Osteoblast (primary cell): ENCODE measurements at regions not wholly inside any gene's neighbourhood (a gene's known extent, or its start where the extent isn't known, plus 50 kb on each side); places are given as distances from the start of the nearest gene placed in this dataset.

Experiments used
- DNase-seq: peaks from one replicate; pipeline ENCODE4 v3.0.0; 2011; ENCODE audit warnings: low spot score, mixed read lengths; ENCODE audit not compliant: insufficient read length; ENCODE audit errors: missing footprints
- H2AFZ ChIP-seq: 2 replicates; pipeline ENCODE4 v1.6.0; 2011; ENCODE audit warnings: mild to moderate bottlenecking, low read length
- H3K27ac ChIP-seq: 2 replicates; pipeline ENCODE4 v1.5.1; 2011; ENCODE audit warnings: mild to moderate bottlenecking, low read depth, low read length, moderate library complexity
- H3K27me3 ChIP-seq: 2 replicates; pipeline ENCODE4 v1.6.0; 2012; ENCODE audit warnings: mild to moderate bottlenecking, control low read depth, inconsistent platforms, low read length, moderate library complexity; ENCODE audit not compliant: insufficient read depth
- H3K36me3 ChIP-seq: 2 replicates; pipeline ENCODE4 v1.5.1; 2011; ENCODE audit warnings: mild to moderate bottlenecking, low read length, control low read depth, moderate library complexity; ENCODE audit not compliant: insufficient read depth
- H3K4me1 ChIP-seq: 2 replicates; pipeline ENCODE4 v1.5.1; 2011; ENCODE audit warnings: mild to moderate bottlenecking, low read length, control low read depth, moderate library complexity; ENCODE audit not compliant: insufficient read depth
- H3K4me2 ChIP-seq: 2 replicates; pipeline ENCODE4 v1.6.0; 2011; ENCODE audit warnings: mild to moderate bottlenecking, low read length; ENCODE audit not compliant: insufficient read depth
- H3K4me3 ChIP-seq: fragments of 200-600 bp; sonication (generic); 3 replicates; pipeline ENCODE4 v1.5.1; 2012; ENCODE audit warnings: mild to moderate bottlenecking, low read length, inconsistent platforms; ENCODE audit not compliant: insufficient read depth
- H3K79me2 ChIP-seq: 2 replicates; pipeline ENCODE4 v1.6.0; 2012; ENCODE audit warnings: mild to moderate bottlenecking, low read length, control low read depth, inconsistent platforms; ENCODE audit not compliant: insufficient read depth
- H3K9me3 ChIP-seq: 2 replicates; pipeline ENCODE4 v1.5.1; 2011; ENCODE audit warnings: low read depth, low read length, control low read depth
- H4K20me1 ChIP-seq: 2 replicates; pipeline ENCODE4 v1.6.0; 2012; ENCODE audit warnings: mild to moderate bottlenecking, low read length, control low read depth; ENCODE audit not compliant: insufficient read depth
- CTCF ChIP-seq: IDR thresholded peaks from 2 replicates; pipeline ENCODE4 v1.5.1; 2011; ENCODE audit warnings: mild to moderate bottlenecking, low read depth, low read length, moderate library complexity; ENCODE audit errors: extremely low read depth

- no peaks in the 10 kb centered on the region for H3K4me1 ChIP-seq
These were observed 196.5 kb upstream of the PRPS1L1 start for GRCh38 chr7:18224138-18224537.

DNA sequence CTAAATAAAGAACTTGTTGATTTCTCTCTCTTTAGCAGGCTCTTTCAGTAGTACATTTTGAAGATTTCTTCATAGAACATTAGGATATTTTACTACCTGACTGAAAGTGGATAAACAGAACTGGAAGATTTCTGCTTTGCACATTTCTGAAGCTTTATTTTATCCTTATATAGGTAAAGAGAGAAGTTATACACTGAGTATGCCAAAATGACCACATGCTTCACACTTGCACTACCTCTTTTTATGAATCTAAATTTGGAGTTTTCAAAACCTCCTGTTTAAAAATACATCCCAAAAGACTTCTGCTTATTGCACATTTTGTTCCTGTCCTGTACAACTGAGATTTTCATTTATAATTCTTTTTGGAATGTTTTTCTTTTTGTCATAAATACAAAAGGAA, 197.4 kb upstream of the PRPS1L1 start:
- Histone ChIP-seq H3K4me3 (no peak overlapping the region), H3K79me2 (no peaks in the 10 kb centered on the region), H3K4me1 (no peaks in the 10 kb centered on the region), H3K27me3 (no peaks in the 10 kb centered on the region), H3K4me2 (no peak overlapping the region), H3K36me3 (no peaks in the 10 kb centered on the region), H2AFZ (no peak overlapping the region), H3K9me3 (no peaks in the 10 kb centered on the region), H4K20me1 (no peaks in the 10 kb centered on the region), H3K27ac (no peak overlapping the region)
- DNase-seq = no peak
- TF ChIP-seq CTCF = no peak

More at GRCh38 chr7:18224138-18224537, 196.5 kb upstream of the PRPS1L1 start:
- Histone ChIP-seq H3K27me3 (no peaks in the 10 kb centered on the region), H3K36me3 (no peaks in the 10 kb centered on the region), H3K27ac (no peak overlapping the region), H3K4me3 (no peak overlapping the region), H3K4me2 (no peak overlapping the region), H3K79me2 (no peaks in the 10 kb centered on the region), H3K9me3 (no peaks in the 10 kb centered on the region), H4K20me1 (no peaks in the 10 kb centered on the region), H2AFZ (no peak overlapping the region)
- no peak for DNase-seq
- TF ChIP-seq CTCF = no peak

- Histone ChIP-seq H2AFZ (no peak overlapping the region), H3K27me3 (peaks cover 3% of the 10 kb centered on the region), H3K79me2 (no peaks in the 10 kb centered on the region), H3K9me3 (no peaks in the 10 kb centered on the region), H3K4me1 (no peaks in the 10 kb centered on the region), H3K4me2 (no peak overlapping the region), H3K36me3 (no peaks in the 10 kb centered on the region), H3K4me3 (no peak overlapping the region), H4K20me1 (no peaks in the 10 kb centered on the region), H3K27ac (no peak overlapping the region)
- TF ChIP-seq CTCF = no peak
- no peak for DNase-seq
These were observed 199.0 kb upstream of the PRPS1L1 start for GRCh38 chr7:18226598-18226997.

GRCh38 chr7:18228686-18229085, 201.0 kb upstream of the PRPS1L1 start:
- no peak for TF ChIP-seq CTCF
- H3K4me3 ChIP-seq = no peak overlapping the region
- no peak overlapping the region for H3K4me2 ChIP-seq
- no peaks in the 10 kb centered on the region for H3K9me3 ChIP-seq
- no peak for DNase-seq
- H3K36me3 ChIP-seq = no peaks in the 10 kb centered on the region
- H3K27me3 ChIP-seq = peaks cover 3% of the 10 kb centered on the region
- H3K4me1 ChIP-seq = no peaks in the 10 kb centered on the region
- H3K27ac ChIP-seq = no peak overlapping the region
- H2AFZ ChIP-seq = no peak overlapping the region
- no peaks in the 10 kb centered on the region for H4K20me1 ChIP-seq
- H3K79me2 ChIP-seq = no peaks in the 10 kb centered on the region
